Daoy (cell line): ENCODE measurements at regions not wholly inside any gene's neighbourhood (a gene's known extent, or its start where the extent isn't known, plus 50 kb on each side); places are given as distances from the start of the nearest gene placed in this dataset.
"Not testable (repeated sequence)": the region's sequence is repeated elsewhere in the genome, so short reads cannot be mapped to it uniquely, and the experiment has no call there.

Source experiments
- DNase-seq: peaks from one replicate; pipeline ENCODE4 v3.0.0-alpha.2; 2015; ENCODE audit warnings: low read depth

GRCh38 chr7:68700414-68700813 is 897.9 kb upstream of the AUTS2 start:
- DNase-seq: no peak

- no peak for DNase-seq
Observed at GRCh38 chr7:68706291-68706690, 892.0 kb upstream of the AUTS2 start.

DNA sequence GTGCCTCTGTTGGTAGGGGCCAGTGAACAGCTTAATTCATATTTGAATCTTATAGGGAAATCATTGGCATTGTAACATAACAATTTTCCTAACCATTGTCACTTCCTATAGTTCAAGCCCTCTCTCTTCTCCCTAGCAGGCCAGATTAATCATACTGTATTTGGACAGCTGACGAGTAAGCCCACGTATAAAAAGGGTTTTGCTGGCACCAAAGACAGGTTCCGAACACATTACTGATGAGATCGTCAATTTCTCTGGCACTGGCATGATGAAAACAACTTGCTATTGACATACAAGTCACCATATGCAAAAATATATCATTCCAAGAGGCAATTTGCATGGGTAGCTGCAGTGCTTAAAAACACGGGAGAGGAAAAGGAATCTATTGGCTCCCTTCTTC is 891.1 kb upstream of the AUTS2 start:
- no peak for DNase-seq

DNA sequence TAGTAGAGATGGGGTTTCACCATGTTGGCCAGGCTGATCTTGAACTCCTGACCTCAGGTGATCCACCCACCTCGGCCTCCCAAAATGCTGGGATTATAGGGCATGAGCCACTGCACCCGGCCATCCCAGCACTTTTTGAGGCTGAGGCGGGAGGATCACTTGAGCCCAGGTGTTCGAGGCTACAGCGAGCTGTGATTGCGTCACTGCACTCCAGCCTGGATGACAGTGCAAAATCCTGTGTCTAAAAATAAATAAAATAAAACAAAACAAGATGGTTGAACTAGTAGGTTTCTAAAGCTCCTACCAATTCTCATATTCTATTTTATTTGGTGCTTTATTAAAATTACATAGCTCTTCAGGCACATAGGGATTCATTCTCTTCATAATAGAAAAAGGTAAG is 890.3 kb upstream of the AUTS2 start:
- no peak for DNase-seq

GRCh38 chr7:68712956-68713495 is 885.2 kb upstream of the AUTS2 start:
- DNase-seq: no peak

- not testable (repeated sequence) for DNase-seq
Observed at GRCh38 chr7:68714135-68714534, 884.1 kb upstream of the AUTS2 start.

DNA sequence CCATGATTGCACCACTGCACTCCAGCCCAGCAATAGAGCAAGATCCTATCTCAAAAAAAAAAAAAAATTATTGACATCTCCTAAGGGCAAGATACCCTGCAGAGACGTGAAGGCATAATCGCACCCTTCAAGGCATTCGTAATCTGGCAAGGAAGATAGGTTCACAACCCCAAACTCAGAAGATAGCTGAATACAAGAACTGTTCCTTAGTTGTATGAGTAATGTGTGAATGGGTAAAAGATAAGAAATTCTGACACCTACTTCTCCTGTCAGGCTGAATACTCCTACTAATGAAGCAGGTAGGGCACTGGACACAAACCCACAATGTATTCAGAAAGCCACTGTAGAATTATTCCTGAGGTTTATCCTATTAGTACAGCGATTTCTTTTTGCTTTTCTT is 882.4 kb upstream of the AUTS2 start:
- no peak for DNase-seq

DNA sequence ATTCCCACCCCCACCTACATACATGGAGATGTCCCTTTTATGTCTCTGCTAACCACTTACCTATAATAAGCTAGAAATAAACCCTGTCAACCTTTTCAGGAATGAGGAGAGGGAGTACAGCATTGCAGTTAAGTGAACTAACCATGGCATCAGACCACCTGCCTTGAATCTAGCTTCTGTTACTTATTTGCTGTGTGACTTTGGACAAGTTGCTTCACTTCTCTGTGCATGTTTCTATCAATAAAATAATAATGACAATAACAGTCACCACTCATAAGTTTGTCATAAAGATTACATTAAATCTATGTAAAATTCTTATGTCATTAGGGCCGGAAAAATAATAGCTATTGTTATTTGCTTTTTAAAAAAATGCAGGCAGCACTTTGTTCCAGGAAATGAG is 881.1 kb upstream of the AUTS2 start:
- no peak for DNase-seq

GRCh38 chr7:68718097-68718551 is 880.2 kb upstream of the AUTS2 start:
- DNase-seq: no peak

DNA sequence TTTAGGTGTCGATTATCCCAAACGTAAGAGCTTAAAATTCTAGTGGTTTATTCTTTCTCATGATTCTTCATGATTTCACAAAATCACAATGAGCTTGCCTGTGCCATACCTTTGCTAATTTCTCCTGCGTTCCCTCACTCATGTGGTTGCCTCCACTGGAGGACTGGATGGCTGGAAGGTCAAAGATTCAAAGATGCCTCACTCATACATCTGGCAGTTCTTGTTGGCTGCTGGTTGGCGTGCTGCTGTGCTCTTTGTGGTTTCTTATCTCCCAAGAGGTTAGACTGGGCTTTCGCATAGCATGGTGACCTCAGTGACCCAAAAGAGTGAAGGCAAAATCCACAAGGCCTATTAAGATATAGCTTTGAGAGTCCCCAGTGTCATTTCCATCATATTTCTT is 877.6 kb upstream of the AUTS2 start:
- no peak for DNase-seq

- no peak for DNase-seq
Observed at GRCh38 chr7:68722044-68722443, 876.2 kb upstream of the AUTS2 start.

- no peak for DNase-seq
Observed at GRCh38 chr7:68724965-68725364, 873.3 kb upstream of the AUTS2 start.

- no peak for DNase-seq
Observed at GRCh38 chr7:68725843-68726785, 872.2 kb upstream of the AUTS2 start.

DNA sequence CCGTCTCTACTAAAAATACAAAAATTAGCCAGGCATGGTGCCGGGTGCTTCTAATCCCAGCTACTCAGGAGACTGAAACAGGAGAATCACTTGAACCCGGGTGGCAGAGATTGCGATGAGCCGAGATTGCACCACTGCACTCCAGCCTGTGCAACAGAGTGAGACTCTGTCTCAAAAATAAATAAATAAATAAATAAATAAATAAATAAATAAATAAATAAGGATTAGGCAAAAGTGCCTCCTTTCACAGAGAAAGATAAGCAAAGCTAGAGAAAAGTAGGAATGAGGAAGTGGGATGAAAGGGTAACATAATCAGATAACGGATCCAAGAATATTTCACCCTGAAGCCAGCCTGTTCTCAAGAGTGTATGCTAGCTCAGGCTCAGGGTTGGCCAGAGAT is 869.6 kb upstream of the AUTS2 start:
- not testable (repeated sequence) for DNase-seq

- no peak for DNase-seq
Observed at GRCh38 chr7:68729371-68729770, 868.9 kb upstream of the AUTS2 start.

DNA sequence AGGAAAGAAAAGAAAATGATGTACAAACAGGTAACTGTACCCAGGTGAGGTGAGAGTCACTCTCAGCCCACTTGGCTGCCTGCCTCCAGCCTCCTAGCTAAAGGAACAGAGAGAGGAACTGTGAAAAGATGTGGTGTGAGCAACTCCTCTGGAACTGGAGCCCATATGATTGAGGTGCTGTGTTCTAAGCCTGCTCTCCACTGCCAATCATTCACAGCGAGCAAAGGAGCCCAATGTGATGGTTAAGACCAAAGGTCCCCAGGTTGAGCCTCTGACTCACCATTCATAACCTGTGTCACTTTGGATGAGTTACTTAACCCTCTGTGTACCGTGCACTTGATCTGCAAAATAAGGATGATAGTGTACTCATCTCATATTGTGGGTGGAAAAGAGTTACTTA is 868.1 kb upstream of the AUTS2 start:
- no peak for DNase-seq

GRCh38 chr7:68730964-68731363 is 867.3 kb upstream of the AUTS2 start:
- no peak for DNase-seq

DNA sequence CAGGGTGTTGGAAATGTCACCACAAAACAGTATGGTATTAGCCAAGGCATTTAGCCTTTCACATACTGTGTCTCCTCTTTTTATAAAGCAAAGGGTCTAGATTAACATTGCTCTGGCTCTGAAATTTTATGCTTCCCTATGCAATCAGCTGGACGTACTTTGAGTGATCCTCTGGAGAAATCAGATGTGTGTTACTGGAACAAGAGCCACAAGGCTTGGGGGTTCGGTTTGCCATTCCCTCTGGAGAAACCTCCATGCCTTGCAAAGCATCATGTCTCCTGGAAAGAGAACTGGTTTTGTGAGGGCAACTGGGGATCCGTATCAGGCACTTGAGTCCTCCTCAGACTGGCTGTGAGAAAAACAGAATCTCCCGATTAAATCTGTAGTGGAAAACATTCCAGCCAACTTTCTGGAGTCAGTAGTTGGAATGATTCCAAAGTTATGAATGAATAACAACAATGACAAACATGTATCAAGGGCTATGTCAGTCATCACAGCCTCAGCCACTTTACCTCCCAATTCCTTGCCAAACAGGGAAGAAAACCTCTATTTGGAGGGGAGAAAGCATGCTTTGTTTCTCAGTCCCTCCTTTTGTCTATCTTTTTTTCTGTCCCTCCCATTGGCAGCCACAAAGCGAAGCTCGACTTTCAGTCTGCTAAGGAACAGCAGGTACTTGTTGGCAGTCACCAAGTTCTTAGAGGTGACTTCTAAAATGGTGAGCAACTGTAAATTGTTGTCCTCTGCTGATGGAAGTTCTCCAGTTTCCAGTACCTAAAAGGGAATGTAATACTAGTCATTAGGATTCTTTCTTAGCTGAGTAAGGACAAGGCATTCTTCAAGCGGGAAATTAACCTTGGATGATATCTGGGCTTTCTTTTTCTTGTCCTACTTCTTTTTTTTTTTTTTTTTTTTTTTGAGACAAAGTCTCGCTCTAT is 864.8 kb upstream of the AUTS2 start:
- DNase-seq: no peak

GRCh38 chr7:68734431-68734830 is 863.8 kb upstream of the AUTS2 start:
- no peak for DNase-seq

DNA sequence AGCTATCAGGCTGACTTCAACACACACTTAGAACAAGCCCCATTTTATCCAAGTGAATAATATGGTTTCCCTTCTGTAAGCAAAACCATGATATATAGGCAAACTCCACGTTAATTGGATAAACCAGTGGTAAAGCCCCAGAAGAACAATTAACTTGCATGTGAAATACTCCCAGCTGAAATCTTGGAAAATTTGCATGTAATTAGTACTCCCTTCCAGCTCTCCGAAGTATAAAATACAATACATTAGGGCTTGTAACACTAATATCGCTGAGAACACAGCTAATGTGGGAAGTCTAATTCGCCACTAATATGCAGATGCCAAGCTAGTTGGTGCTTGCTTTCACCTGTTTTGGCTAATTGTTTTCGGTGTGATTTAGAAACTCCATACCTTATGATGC is 859.0 kb upstream of the AUTS2 start:
- DNase-seq: no peak

GRCh38 chr7:68744036-68744435 is 854.2 kb upstream of the AUTS2 start:
- no peak for DNase-seq
